AG20443 (cell line): ENCODE measurements at regions not wholly inside any gene's neighbourhood (a gene's known extent, or its start where the extent isn't known, plus 50 kb on each side); places are given as distances from the start of the nearest gene placed in this dataset.

Experiments used
- DNase-seq: peaks from one replicate; pipeline ENCODE4 v3.0.0; 2012; ENCODE audit warnings: low spot score, mixed read lengths

DNA sequence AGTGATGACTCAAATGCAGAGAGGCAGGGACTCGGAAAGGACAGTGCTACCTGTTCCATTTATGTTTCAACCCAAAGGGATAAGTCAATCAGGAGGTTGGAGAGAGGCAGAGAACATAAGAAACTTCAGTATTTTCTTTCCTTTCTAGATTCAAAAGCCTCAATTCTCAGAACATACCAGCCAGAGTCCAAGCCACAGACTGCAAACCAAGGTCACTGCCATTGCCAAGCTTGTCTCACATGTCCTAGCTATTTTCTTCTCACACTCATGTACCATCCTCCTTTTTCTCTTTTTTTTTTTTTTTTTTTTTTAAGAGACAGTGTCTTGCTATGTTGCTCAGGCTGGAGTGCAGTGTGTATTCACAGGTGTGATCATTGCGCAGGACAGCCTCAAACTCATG, 111.7 kb upstream of the AKIP1 start:
- DNase-seq = no peak

DNA sequence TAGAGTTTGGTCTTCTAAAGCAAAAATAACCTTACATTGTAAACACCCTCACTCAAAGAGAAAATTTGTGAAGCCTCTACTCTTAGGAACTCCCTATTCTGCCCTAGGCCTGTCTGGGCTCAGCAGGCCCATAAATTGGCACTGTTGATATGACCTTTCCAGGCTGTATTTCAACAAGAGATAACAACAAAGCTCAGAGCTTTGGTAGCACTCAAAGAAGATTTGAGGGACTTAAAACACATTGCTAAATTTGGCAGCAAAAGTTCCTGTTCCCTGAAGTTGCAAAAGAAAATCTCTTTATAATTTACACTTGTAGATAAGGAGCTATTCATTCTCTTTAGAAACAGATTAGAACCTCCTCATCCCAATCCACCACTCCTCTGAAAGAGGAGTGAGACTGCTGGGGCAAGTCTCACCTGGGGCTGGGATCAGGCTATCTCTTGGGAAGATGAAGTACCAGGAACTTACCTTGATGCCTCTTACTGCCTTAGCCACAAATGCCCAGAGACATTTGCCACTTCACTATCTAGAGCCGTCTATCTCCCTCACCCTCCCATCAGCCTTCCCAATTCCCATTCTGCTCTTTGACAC, 110.4 kb upstream of the AKIP1 start:
- DNase-seq = no peak

DNA sequence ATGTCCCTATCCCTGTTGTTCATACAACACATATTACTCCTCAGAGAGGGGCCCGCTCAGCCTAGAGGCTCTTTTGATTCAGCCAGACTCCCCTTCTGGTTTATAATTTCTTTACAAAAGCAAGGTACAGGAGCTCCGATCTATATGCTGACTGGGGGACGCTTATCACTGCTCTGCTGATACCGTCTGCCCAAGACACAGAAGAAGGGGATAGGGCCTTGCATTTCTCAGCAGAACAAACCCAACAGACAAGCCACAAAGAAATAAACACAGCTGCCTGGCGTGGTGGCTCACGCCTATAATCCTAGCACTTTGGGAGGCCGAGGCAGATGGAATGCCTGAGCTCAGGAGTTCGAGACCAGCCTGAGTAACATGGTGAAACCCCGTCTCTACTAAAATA, 109.9 kb upstream of the AKIP1 start:
- no peak for DNase-seq

DNA sequence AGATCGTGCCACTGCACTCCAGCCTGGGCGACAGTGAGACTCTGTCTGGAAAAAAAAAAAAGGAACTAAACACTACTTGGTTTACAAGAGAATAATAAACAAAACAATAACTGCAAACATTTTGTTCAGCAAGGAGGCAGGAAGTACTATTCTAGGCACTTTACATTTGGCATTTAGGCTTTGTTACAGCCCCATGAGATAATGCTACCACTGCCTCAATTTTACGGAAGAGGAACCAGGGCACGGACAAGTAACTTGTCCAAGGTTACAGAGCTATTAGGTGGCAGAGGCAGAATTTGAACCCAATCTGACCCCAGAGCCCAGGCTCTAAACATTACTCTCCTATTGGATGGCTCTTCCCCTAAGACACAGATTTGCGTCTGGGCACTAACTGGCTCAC, 108.7 kb upstream of the AKIP1 start:
- DNase-seq = no peak

DNA sequence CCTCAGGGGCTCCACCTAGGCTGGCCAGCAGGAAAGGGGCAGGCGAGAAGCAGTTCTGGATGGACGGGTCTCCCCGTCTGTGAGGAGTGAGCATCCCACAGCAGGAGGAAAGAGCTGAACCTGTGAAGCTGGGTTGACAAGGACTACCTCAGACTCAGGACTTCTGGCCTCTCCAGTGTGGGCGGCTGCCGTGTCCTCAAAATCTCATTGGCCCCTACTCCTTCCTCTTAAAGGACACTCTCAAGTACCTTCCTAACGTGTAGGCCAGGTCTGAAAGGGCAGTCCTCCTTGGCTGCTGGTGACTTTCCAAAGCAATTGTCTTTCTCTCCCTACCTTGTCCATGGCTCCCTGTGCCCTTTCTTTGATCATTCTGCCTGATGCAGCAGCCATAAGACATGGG, 107.0 kb upstream of the AKIP1 start:
- no peak for DNase-seq

DNA sequence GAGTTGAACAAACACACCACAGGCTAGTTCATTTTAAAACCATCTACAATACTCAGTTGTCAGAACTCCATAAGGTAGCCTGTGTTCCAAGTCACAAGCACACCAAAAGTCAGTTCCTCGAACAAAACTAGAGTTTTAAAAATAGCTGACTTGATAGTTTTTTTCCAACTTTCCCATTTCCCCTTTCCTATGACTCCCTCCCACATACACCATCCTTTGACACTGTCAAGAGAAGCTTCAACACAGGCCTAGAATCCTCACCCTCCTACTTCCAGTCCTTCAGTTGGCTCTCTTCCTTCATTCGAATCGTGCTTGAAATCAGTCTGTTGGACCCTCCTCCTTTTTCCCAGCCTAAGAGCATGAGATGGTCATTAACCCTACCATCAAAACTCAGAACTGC, 105.7 kb upstream of the AKIP1 start:
- DNase-seq = no peak

DNA sequence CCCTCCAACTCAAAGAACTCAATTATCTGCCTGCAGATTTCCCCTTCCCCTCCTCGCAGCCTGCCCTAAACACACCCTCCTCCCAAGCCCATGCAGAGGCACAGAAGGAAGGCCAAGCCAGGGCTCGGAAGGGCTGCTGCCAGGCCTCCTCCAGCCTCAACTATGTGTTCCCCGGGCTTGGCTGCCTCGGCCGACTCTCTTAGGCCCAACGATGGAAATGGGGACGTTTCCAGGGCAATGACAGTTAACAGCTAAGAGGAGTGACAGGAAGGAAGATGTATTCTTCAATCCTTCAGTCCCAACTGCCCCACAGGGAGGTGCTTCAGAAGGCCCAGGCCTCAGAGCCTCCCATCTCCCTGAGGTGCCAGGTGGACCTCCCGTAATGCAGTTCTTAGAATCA, 104.0 kb upstream of the AKIP1 start:
- no peak for DNase-seq

DNA sequence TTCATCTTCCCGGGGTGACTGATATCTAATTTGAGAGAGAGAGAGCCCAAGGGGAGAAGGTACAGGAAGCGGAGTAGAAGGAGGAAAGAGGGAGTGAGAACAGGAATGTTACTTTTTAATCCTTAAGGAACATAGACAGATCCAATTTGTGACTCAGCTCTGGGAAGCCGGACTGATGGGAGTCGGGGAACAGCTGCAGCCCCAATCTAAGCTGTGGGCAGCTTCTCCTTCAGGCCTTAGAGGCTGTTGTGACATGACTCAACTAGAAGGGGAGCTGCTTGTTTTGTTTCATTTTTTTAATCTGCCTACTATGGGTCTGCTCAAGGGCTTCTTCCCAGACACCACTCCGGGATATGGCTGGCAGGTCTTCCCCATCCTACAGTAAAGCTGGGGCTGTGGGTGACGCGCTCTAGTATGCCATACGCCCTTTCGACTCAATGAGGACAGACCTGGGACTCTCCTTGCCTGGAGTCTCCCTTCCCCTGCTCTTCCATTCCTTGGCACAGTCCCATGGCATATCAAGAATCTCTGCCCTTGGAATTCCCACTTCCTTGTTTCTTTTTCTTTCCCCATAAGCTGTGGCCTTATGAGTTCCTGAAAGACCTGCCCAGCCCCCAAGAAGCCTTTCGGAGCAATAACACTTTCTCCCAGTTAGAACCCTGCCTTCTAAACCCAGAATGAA, 103.3 kb upstream of the AKIP1 start:
- DNase-seq = peak; percentile 85

DNA sequence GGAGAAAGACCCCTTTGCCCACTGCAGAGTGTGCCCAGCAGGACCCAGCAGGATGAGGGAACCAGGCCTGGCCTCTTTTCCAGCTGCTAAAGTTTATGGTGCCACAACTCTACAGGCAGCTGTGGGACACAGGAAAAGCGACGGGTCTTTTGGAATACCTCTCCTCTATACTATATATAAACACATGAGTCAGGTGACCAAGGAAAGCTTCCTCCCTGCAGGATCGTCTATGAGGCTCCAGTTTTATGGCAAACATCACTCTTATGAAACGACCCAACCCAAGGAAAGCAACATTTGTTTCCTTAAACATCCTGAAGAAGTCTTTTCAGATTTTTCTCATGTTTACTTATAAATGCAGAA, 102.8 kb upstream of the AKIP1 start:
- no peak for DNase-seq

DNA sequence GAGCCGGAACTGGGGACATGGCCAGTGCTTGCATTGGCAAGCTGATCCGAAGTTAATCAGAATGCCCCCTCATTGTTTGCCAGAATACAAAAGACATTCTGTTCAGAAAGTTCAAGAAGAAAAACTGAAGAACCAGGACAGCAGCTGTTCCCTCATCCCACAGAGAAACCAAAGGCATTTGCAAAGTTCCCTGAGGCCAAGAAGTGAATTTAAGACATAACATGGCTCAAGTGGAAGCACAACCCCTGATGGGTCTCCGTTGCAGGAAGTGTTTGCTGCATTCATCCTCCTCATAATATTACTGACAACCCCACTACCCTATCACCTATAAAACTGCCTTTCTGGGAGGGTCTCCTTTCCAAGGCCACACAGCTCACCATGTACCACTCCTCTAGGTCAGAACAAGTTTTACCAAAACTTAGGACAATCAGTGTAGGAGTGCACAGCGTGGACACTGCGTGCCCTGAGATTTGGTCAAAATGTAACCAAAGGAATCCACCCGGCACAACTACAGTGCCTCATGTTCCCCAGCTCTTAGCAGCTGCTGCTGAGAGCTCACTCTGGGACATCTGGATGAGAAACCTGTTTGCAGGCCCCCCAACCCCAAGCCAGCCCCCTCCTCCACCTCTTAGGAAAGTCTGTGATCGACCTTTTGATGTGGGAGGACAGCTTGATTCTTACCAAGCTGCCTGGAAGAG, 101.6 kb upstream of the AKIP1 start:
- no peak for DNase-seq

DNA sequence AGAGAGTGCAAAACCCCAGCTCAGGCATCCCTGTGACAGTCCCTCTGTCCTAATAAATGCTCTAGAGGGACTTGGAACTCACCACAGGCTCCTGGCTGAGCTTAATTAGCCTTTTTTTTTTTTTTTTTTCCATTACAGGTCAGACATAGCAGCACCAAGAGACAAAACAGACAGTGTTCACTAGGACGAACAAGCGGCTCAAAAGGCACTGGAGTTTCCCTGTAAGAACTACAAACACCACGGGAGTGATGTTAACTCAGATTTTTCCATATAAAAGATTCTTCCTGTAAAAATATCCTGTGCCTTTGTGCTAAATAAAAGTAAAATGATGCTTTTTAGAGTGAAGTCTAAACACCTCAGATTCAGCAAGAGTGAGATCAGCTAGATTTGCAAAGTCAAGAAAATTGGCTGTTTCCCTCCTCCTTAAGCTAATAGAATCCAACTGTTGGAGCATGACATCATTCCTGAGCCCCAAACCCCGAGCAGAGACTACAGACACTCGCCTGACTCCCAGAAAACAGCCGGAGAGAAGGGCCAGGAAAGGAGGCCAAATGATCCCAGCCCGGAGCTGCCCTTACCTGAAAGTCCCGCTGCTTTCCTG, 101.0 kb upstream of the AKIP1 start:
- peak; percentile 49 for DNase-seq

DNA sequence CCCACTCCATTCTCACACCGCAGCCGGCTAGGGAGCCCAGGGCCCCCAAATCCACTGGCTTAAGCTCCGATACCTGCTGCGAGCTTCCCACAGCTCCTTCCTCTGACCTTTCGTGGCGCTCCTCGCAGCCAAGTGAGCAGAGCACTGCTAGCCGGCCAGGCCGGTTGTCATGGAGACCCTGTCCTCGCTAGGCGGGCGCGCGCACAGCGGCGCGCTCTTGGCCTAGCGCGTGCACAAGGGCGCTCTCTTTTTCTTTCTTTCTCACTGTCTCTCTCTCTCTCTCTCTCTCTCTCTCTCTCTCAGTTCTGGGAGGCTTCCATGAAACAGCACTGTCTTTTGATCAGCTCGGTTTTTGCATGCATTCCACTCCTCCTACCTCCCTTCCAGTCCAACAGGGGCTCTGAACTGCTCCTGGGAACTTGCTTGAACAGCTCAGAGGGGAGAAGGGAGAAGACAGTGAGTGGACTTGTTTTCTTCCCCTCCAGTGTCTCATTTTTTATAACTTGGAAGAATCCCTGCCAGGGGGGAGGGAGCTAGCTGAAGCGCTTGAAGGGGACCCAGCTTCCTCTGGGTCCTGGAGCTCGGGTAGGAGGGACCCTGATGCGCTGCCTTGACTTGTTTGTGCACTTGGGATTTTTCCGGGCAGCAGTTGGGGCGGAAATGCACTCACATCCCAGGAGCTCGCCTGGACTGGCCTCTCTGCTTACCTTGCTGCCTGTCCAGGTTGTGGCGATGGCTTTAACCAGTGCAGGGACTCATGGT, 100.3 kb upstream of the AKIP1 start:
- DNase-seq = peak; percentile 91

DNA sequence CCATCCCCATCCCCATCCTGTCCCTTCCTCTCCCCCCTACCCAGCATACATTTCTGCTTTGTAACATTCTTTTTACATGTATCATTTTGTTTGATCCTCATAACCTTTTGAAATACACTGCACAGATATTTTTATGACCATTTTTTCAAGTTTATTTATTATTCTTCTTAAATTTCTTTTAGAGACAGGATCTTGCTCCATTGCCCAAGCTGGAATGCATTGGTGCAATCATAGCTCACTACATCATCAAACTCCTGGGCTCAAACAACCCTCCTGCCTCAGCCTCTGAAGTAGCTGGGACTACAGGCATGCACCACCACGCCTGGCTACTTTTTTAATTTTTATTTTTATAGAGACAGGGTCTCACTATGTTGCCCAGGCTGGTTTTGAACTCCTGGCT, 99.4 kb upstream of the AKIP1 start:
- no peak for DNase-seq

DNA sequence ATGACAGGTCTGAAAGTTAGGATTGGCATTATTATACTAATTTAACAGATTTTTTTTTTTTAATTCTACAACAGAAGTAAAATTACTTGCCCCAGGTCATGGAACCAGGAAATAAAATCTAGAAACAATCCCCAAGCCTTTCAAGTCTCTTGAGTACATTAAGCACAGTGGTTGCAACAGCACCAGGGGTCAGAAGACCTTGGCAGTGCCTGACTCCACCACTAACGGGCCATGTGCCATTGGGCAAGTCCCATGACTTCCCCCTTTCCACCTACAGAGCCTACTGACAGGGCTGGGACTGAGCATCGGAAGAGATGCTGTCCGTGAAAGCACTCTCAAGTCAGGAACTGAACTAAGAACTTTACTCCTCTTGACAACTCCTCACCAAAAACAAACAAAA, 98.6 kb upstream of the AKIP1 start:
- DNase-seq = no peak

DNA sequence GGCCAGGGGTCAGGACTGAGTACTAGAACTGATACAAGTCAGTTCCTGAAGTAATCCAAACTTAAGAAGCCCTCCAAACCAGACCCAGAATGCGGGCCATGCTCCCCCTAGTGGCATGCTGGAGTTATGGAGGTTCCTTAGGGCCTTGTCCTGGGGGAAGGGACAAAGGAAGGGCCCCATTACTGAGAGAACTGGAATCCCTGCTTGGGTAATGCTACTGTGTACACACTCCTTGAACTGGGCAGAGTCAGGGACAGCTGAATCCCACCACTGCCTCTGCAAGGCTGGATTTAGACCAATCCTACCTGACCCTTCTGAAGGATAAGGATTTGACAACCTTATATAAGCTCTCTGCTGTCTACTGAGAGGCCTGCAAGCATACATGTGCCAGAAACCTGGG, 97.3 kb upstream of the AKIP1 start:
- peak; percentile 87 for DNase-seq

DNA sequence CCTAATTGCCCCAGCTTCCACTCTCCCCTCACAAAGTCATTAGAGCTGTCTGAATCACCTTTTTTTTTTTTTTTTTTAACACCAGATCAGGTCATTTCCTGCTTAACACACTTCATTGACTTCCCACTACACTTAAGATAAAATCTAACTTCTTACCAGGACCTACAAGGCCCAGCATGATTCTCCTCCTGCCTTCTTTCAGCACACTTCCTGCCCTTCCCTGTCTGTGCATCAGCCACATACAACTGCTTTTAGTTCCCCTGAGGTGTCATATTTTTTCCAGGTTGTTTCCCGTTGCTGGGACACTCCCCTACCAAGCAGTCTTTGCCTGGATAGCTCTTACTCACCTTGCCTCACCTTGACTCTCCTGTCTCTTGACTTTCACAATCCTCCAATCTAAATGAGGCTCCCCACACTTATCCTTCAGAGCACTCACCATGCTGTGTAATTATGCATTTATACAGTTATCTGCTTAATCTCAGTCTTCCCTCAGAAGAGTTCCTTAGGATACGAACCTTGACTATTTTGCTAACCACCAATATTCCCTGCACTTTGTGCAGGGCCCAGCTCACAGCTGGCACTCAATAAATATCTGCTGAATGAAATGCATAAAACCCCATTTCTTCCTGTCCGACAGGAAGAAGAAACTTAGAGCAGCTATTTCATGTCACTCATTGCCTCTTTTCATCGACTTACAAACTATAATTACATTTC, 96.6 kb upstream of the AKIP1 start:
- DNase-seq = no peak

DNA sequence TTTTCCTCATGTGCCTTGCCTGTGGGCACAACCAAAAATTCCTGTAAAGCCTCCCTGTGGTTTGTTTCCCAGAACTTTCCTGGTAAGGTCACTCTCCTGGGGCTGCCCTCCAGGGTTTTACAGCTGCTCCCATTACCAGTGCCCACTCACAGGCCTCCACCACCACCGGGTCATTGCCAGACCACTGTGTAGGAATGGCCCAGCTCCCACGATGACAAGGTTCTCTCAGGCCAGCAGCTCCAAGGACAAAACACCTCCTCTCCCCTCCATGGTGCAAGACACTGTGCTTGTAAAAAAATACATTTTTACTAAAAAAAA, 96.1 kb upstream of the AKIP1 start:
- DNase-seq = peak; percentile 56

DNA sequence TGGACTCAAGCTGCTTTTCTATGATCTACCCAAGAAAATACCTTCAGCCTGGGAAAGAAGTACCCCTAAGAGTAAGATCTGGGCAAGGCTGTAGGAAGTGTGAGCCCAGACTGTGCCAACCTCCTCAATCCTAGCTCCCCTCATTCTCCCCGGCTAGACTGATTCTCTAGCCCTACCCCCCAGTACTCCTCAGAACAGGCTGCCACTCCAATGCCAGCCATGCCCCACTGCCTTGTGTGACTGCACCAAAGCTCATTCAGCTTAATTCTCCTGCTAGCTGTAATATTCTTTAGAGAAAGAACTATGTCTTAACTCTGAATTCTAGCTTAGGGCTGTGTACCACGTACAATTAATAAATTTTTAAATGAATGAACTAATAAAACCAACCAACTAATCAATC, 92.6 kb upstream of the AKIP1 start:
- no peak for DNase-seq

DNA sequence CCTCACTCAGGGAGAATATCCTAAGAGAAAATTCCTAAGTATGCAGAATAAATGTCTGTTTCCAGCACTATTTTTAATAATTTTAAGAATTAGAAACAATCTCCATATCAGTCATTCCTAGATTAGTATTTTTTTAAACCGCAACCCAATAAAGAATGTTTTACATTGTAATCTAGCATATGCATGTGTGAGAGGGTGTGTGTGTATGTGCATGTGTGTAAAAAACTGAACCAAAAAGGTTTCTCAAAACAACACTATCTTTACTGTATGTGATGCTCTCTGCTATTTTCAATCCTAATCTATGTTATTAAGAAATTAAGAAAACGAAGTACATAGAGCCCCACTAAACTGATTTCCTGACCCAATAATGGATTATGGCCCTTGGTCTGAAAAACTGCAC, 90.6 kb upstream of the AKIP1 start:
- DNase-seq = no peak

DNA sequence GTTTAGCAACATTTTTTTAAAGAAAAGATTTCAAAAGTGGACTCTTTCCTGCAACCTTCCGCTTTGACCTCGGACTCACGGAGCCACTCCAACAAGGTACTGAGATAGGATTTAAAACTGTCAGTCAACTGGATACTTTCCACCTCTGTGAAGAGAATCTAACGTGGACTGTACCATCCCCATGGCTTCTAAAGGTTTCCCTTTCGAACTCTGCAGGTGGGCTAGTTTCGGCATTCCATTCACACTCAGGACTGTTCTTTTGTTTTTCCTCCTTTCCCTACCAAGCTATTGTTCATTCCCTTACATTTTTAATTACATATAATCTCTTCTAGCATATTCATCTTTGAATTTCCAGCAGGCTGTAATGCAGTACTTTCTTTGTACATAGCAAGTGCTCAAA, 88.5 kb upstream of the AKIP1 start:
- no peak for DNase-seq

DNA sequence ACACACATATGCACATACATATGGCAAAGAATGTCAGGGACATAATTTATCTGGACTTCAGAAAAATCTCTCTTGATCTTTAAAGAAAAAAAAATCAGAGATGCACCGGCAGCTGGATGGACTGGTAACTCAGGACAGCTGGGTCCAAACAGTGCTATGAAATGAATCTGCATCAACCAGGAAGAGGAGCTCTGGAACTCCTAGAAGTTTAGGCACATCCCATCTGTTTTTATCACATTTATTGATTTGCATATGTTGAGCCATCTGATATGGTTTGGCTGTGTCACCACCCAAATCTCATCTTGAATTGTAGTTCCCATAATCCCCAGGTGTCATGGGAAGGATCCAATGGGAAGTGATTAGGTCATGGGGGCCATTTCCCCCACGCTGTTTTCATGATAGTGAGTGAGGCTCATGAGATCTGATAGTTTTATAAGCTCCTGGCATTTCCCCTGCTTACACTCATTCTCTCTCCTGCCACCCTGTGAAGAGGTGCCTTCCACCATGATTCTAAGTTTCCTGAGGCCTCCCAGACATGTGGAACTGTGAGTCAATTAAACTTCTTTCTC, 87.7 kb upstream of the AKIP1 start:
- DNase-seq = no peak
